Activated naive CD8-positive, alpha-beta T cell treated with anti-CD3 and anti-CD28 coated beads, Interleukin-2, amount 50 U/mL, for 24 hours (primary cell): ENCODE measurements at regions not wholly inside any gene's neighbourhood (a gene's known extent, or its start where the extent isn't known, plus 50 kb on each side); places are given as distances from the start of the nearest gene placed in this dataset.
A peak's percentile ranks its signal among the peaks of the same experiment; 100 is the strongest.

Experiments
- ATAC-seq: fragments of 150-1000 bp; cut with Tn5 transposase; one replicate; pipeline ENCODE4 v1.10.0; 2021
- DNase-seq: peaks from one replicate; pipeline ENCODE4 v3.0.0; 2021
- H3K27ac Mint-ChIP-seq: one replicate; pipeline ENCODE4 v1.8.0; 2021; ENCODE audit warnings: mild to moderate bottlenecking, mixed read lengths
- H3K27me3 Mint-ChIP-seq: one replicate; pipeline ENCODE4 v1.8.0; 2021; ENCODE audit warnings: mixed read lengths
- H3K36me3 Mint-ChIP-seq: one replicate; pipeline ENCODE4 v1.8.0; 2021; ENCODE audit warnings: low read depth, mixed read lengths
- H3K4me1 Mint-ChIP-seq: one replicate; pipeline ENCODE4 v1.8.0; 2021; ENCODE audit warnings: mixed read lengths
- H3K4me3 Mint-ChIP-seq: one replicate; pipeline ENCODE4 v1.8.0; 2021; ENCODE audit warnings: mild to moderate bottlenecking, moderate library complexity, mixed read lengths
- H3K9me3 Mint-ChIP-seq: one replicate; pipeline ENCODE4 v1.8.0; 2021; ENCODE audit warnings: mixed read lengths

GRCh38 chr7:32428546-32428945, 61.6 kb downstream of the LSM5 start:
- H3K27ac Mint-ChIP-seq, result no peak overlapping the region
- no peaks in the 10 kb centered on the region for H3K9me3 Mint-ChIP-seq
- H3K36me3 Mint-ChIP-seq, result no peaks in the 10 kb centered on the region
- H3K27me3 Mint-ChIP-seq, result peaks cover 46% of the 10 kb centered on the region
- DNase-seq (no peak), ATAC-seq (no peak)
- H3K4me1 Mint-ChIP-seq, result no peaks in the 10 kb centered on the region
- H3K4me3 Mint-ChIP-seq, result no peak overlapping the region

GRCh38 chr7:32427769-32428291, 62.4 kb downstream of the LSM5 start:
- peak; percentile 57 for ATAC-seq
- no peaks in the 10 kb centered on the region for H3K4me1 Mint-ChIP-seq
- no peaks in the 10 kb centered on the region for H3K9me3 Mint-ChIP-seq
- DNase-seq, result peak; percentile 75
- no peaks in the 10 kb centered on the region for H3K36me3 Mint-ChIP-seq
- H3K4me3 Mint-ChIP-seq, result no peak overlapping the region
- peaks cover 46% of the 10 kb centered on the region for H3K27me3 Mint-ChIP-seq
- H3K27ac Mint-ChIP-seq, result no peak overlapping the region

- no peak for DNase-seq
- H3K4me1 Mint-ChIP-seq, result no peaks in the 10 kb centered on the region
- no peaks in the 10 kb centered on the region for H3K36me3 Mint-ChIP-seq
- no peaks in the 10 kb centered on the region for H3K9me3 Mint-ChIP-seq
- peaks cover 2% of the 10 kb centered on the region for H3K27me3 Mint-ChIP-seq
- ATAC-seq, result no peak
- H3K27ac Mint-ChIP-seq, result no peak overlapping the region
- no peak overlapping the region for H3K4me3 Mint-ChIP-seq
These were observed 73.3 kb downstream of the LSM5 start for GRCh38 chr7:32416846-32417245.

DNA sequence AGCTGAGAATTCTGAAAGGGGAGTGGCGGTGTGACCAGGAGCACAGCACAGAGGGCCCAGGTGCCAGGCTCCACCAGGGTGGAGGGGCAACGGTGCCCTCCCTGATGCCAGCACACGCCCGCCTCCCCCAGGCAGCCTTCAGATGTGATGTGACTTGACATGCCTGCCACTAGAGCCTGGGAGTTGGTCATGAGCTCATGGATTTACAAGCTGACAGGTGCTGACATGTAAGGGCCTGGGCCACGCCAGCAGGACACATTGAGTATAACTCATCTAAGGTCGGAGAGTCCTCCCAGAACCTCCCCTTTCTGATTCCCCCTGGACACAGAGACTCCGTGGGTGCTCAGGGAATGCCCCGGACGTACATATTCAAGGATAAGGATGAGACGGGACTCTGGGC, 74.2 kb downstream of the LSM5 start:
- DNase-seq (no peak), ATAC-seq (no peak)
- Mint-ChIP-seq H3K9me3 (no peaks in the 10 kb centered on the region), H3K4me3 (no peak overlapping the region), H3K36me3 (no peaks in the 10 kb centered on the region), H3K4me1 (no peaks in the 10 kb centered on the region), H3K27ac (no peak overlapping the region), H3K27me3 (no peaks in the 10 kb centered on the region)

- Mint-ChIP-seq H3K4me1 (no peaks in the 10 kb centered on the region), H3K4me3 (no peak overlapping the region), H3K27ac (no peak overlapping the region), H3K27me3 (peaks cover 2% of the 10 kb centered on the region), H3K9me3 (no peaks in the 10 kb centered on the region), H3K36me3 (no peaks in the 10 kb centered on the region)
- DNase-seq (no peak), ATAC-seq (no peak)
These were observed 74.7 kb downstream of the LSM5 start for GRCh38 chr7:32415519-32415918.

DNA sequence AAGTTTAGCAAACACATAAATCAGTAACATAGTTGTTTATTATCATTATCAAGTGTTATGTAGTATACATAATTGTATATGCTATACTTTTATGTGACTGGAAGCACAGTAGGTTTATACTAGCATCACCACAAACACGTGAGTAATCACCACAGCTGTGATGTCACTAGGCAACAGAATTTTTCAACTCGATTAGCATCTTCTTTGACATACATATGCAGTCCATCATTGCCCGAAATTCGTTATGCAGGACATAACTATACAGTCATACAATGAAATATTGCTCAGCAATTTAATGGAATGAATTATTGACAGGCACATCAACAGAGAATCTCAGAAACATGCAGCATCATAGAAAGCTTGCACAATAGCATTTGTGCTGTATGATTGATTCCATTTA, 77.7 kb downstream of the LSM5 start:
- no peak for DNase-seq
- Mint-ChIP-seq H3K9me3 (no peaks in the 10 kb centered on the region), H3K27me3 (peaks cover 7% of the 10 kb centered on the region), H3K4me1 (no peaks in the 10 kb centered on the region), H3K4me3 (no peak overlapping the region), H3K27ac (no peak overlapping the region), H3K36me3 (no peaks in the 10 kb centered on the region)
- ATAC-seq, result no peak

GRCh38 chr7:32410545-32410944, 79.6 kb downstream of the LSM5 start:
- no peaks in the 10 kb centered on the region for H3K9me3 Mint-ChIP-seq

GRCh38 chr7:32406386-32406785, 83.8 kb downstream of the LSM5 start:
- Mint-ChIP-seq H3K4me1 (no peaks in the 10 kb centered on the region), H3K4me3 (no peak overlapping the region), H3K9me3 (no peaks in the 10 kb centered on the region), H3K27ac (no peak overlapping the region), H3K36me3 (no peaks in the 10 kb centered on the region), H3K27me3 (peaks cover 7% of the 10 kb centered on the region)
- ATAC-seq (no peak), DNase-seq (no peak)

More at GRCh38 chr7:32410545-32410944, 79.6 kb downstream of the LSM5 start:
- Mint-ChIP-seq H3K36me3 (no peaks in the 10 kb centered on the region), H3K27ac (no peak overlapping the region), H3K4me3 (no peak overlapping the region), H3K27me3 (peaks cover 7% of the 10 kb centered on the region), H3K4me1 (no peaks in the 10 kb centered on the region)
- DNase-seq (no peak), ATAC-seq (no peak)

DNA sequence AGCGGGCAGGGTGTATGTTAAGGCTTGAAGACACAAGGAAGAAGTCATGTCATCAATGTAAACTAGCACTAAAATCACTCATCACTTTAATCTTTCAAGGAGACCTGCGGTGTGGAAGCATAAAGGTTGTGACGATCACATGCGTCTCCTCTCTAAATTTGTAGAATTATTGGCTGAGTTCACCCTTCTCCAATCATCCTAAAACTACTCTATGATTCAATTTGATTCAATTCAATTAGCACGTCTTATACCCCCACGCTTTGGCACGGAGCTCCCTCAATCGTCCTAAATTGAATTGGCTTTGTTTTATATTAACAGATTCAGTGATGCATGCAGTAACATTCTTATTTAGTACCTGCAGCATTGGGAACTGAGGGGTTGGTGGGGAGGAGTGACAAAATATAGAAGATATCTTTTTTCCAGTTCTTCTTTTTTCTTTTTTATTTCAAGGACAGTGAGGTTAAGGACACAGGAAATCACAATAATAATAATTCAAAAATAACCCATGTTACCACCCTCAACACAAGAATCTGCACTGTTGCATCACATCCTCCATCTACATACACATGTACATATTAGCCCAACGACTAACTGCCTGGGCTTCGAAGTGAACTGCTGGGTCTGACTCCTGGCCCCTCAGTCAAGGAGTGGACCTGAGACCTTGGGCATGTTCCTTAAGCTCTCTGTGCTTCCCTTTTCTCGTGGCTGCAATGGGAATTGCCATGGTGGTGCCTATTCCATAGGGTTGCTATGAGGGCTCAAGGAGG, 86.5 kb downstream of the LSM5 start:
- H3K36me3 Mint-ChIP-seq, result no peaks in the 10 kb centered on the region
- no peak for DNase-seq
- no peak overlapping the region for H3K27ac Mint-ChIP-seq
- no peaks in the 10 kb centered on the region for H3K4me1 Mint-ChIP-seq
- no peak overlapping the region for H3K4me3 Mint-ChIP-seq
- peaks cover 4% of the 10 kb centered on the region for H3K27me3 Mint-ChIP-seq
- no peaks in the 10 kb centered on the region for H3K9me3 Mint-ChIP-seq
- no peak for ATAC-seq

DNA sequence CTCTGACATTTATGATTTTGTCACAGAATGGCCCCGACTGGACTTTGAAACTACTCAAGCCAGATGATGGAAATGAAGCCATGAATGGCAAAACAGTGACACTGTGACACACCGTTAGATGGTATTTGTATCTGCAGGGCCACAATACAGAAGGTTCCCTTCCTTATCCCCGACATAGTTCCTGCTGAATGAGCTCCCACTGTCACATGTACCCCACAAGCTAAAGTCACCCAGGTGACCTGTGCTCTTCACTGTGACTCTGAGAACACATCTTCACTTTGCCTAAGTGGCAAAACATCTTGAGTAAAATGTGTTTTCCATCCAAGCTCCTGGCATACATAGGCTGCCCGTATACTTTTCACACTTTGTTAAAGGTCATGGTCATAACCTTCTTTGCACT, 89.5 kb downstream of the LSM5 start:
- H3K4me1 Mint-ChIP-seq, result no peaks in the 10 kb centered on the region
- no peaks in the 10 kb centered on the region for H3K36me3 Mint-ChIP-seq
- H3K4me3 Mint-ChIP-seq, result no peak overlapping the region
- DNase-seq (no peak), ATAC-seq (no peak)
- H3K27ac Mint-ChIP-seq, result no peak overlapping the region
- H3K27me3 Mint-ChIP-seq, result no peaks in the 10 kb centered on the region
- no peaks in the 10 kb centered on the region for H3K9me3 Mint-ChIP-seq

- DNase-seq, result no peak
- Mint-ChIP-seq H3K9me3 (no peaks in the 10 kb centered on the region), H3K4me1 (no peaks in the 10 kb centered on the region), H3K4me3 (no peak overlapping the region), H3K27me3 (no peaks in the 10 kb centered on the region), H3K36me3 (no peaks in the 10 kb centered on the region), H3K27ac (no peak overlapping the region)
- ATAC-seq, result no peak
These were observed 90.9 kb downstream of the LSM5 start for GRCh38 chr7:32399311-32399710.

- H3K4me1 Mint-ChIP-seq, result no peaks in the 10 kb centered on the region
These were observed 95.0 kb downstream of the LSM5 start for GRCh38 chr7:32395168-32395567.

GRCh38 chr7:32393861-32394260, 96.3 kb downstream of the LSM5 start:
- DNase-seq, result no peak
- H3K27me3 Mint-ChIP-seq, result peaks cover 2% of the 10 kb centered on the region
- no peak overlapping the region for H3K27ac Mint-ChIP-seq
- H3K4me1 Mint-ChIP-seq, result no peaks in the 10 kb centered on the region
- no peaks in the 10 kb centered on the region for H3K9me3 Mint-ChIP-seq
- no peaks in the 10 kb centered on the region for H3K36me3 Mint-ChIP-seq
- no peak overlapping the region for H3K4me3 Mint-ChIP-seq
- ATAC-seq, result no peak

More at GRCh38 chr7:32395168-32395567, 95.0 kb downstream of the LSM5 start:
- no peaks in the 10 kb centered on the region for H3K36me3 Mint-ChIP-seq
- peaks cover 2% of the 10 kb centered on the region for H3K27me3 Mint-ChIP-seq
- DNase-seq, result no peak
- H3K9me3 Mint-ChIP-seq, result no peaks in the 10 kb centered on the region
- H3K27ac Mint-ChIP-seq, result no peak overlapping the region
- no peak for ATAC-seq
- no peak overlapping the region for H3K4me3 Mint-ChIP-seq

DNA sequence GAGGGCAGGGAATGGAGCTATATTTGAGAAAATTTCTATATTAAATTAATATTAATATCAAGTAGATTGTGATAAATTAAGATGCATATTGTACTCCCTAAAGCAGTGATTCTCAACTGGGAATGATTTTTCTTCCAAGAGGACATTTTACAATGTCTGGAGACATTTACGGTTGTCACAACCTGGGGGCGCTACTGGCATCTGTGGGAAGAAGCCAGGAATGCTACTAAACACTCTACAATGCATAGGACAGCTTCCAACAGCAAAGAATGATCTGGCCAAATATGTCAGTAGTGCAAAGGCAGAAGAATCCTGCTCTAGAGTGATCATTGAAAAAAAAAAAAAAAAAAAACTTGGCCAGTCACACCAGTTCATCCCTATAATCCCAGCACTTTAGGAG, 100.0 kb downstream of the LSM5 start:
- Mint-ChIP-seq H3K9me3 (no peaks in the 10 kb centered on the region), H3K36me3 (no peaks in the 10 kb centered on the region), H3K27me3 (peaks cover 2% of the 10 kb centered on the region), H3K4me3 (no peak overlapping the region), H3K4me1 (no peaks in the 10 kb centered on the region), H3K27ac (no peak overlapping the region)
- ATAC-seq (no peak), DNase-seq (no peak)

DNA sequence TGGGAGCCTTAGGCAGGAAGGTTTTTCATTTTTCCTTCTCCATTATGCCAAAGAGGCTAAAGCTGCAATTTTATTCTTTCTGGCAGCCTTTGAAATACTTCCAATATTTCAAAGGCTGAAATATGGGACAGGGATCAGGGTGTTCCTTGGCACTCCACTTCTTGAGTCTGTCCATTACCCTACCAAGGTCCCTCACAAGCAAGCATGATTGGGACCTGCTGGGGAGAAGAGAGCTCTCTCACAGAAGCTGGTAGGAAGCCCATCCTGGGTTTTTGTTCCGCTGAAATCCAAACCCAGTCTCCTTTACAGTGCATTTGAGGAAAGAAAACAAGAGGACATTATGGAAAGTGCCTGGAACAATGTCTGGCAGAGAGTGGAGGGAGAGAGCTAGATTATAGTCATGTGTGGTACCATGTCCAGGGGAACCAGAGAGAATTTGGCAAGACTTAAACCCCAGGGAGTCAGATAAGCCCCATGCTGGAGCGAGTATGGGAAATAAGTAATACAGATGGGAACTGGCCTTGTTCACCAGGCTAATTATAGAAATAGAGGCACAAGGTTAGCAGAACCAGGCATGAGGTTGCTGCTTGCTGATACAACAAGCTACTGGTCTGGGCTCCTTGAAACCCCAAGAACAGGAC, 104.7 kb downstream of the LSM5 start:
- H3K4me1 Mint-ChIP-seq, result no peaks in the 10 kb centered on the region

More for the DNA sequence above, 104.7 kb downstream of the LSM5 start:
- Mint-ChIP-seq H3K4me3 (no peak overlapping the region), H3K27ac (no peak overlapping the region), H3K36me3 (no peaks in the 10 kb centered on the region), H3K9me3 (peaks cover 4% of the 10 kb centered on the region), H3K27me3 (peaks cover 11% of the 10 kb centered on the region)
- ATAC-seq (no peak), DNase-seq (no peak)
